CD4-positive, CD25-positive, alpha-beta regulatory T cell (primary cell): ENCODE measurements at regions not wholly inside any gene's neighbourhood (a gene's known extent, or its start where the extent isn't known, plus 50 kb on each side); places are given as distances from the start of the nearest gene placed in this dataset.

Experiments
- ATAC-seq, 2 donors: fragments of 150-1000 bp; cut with Tn5 transposase; one replicate each; pipeline ENCODE4 v1.10.0; 2021; ENCODE audit warnings: low read depth in 2 of 2, moderate number of reproducible peaks in 2 of 2, moderate library complexity in 1 of 2
- DNase-seq, 3 donors: peaks; one replicate each; pipeline versions ENCODE4 v3.0.0 to v3.0.0-alpha.2; 2012 to 2022; ENCODE audit warnings: mixed read lengths in 1 of 3
- H3K27ac ChIP-seq: one replicate; pipeline ENCODE4 v1.7.0; 2013; ENCODE audit warnings: mild to moderate bottlenecking, low read length; ENCODE audit not compliant: insufficient read depth, poor library complexity, severe bottlenecking
- H3K27me3 ChIP-seq: one replicate; pipeline ENCODE4 v1.7.0; 2013; ENCODE audit warnings: low read length; ENCODE audit not compliant: control insufficient read depth, insufficient read depth
- H3K36me3 ChIP-seq: one replicate; pipeline ENCODE4 v1.7.0; 2013; ENCODE audit warnings: mild to moderate bottlenecking, low read length, moderate library complexity; ENCODE audit not compliant: control insufficient read depth, insufficient read depth
- H3K4me1 ChIP-seq: 2 replicates; pipeline ENCODE4 v1.7.0; 2013; ENCODE audit warnings: mild to moderate bottlenecking, low read length; ENCODE audit not compliant: insufficient read depth, control insufficient read depth, poor library complexity, severe bottlenecking
- H3K4me3 ChIP-seq: one replicate; pipeline ENCODE4 v1.7.0; 2013; ENCODE audit warnings: low read depth, mild to moderate bottlenecking, low read length, moderate library complexity
- H3K9me3 ChIP-seq, 2 experiments: 1 replicate in 1 of 2; 2 replicates in 1 of 2; pipeline ENCODE4 v1.7.0; 2013; ENCODE audit warnings: low read length in 2 of 2, mild to moderate bottlenecking in 1 of 2, moderate library complexity in 1 of 2; ENCODE audit not compliant: control insufficient read depth in 2 of 2
- H3K27ac Mint-ChIP-seq, 3 donors: one replicate each; pipeline ENCODE4 v1.8.0; 2020 to 2022; ENCODE audit warnings: mild to moderate bottlenecking in 3 of 3, mixed read lengths in 3 of 3, moderate library complexity in 2 of 3
- H3K27me3 Mint-ChIP-seq: one replicate; pipeline ENCODE4 v1.8.0; 2022; ENCODE audit warnings: mild to moderate bottlenecking, mixed read lengths
- H3K36me3 Mint-ChIP-seq: one replicate; pipeline ENCODE4 v1.8.0; 2020; ENCODE audit warnings: mixed read lengths
- H3K4me1 Mint-ChIP-seq, 4 donors: one replicate each; pipeline ENCODE4 v1.8.0; 2020 to 2022; ENCODE audit warnings: mixed read lengths in 4 of 4, mild to moderate bottlenecking in 1 of 4
- H3K4me3 Mint-ChIP-seq, 4 donors: one replicate each; pipeline ENCODE4 v1.8.0; 2020 to 2022; ENCODE audit warnings: mild to moderate bottlenecking in 4 of 4, mixed read lengths in 4 of 4, moderate library complexity in 3 of 4
- H3K9me3 Mint-ChIP-seq, 7 donors: one replicate each; pipeline ENCODE4 v1.8.0; 2020 to 2022; ENCODE audit warnings: mixed read lengths in 7 of 7, mild to moderate bottlenecking in 3 of 7, moderate library complexity in 2 of 7

GRCh38 chr4:31390849-31391248 is 670.7 kb downstream of the PCDH7 start:
- Mint-ChIP-seq H3K9me3 (peaks cover 2 to 12% (median 6%) of the 10 kb centered on the region in 7 donors), H3K36me3 (no peaks in the 10 kb centered on the region), H3K27me3 (no peaks in the 10 kb centered on the region), H3K4me3 (no peak overlapping the region), H3K4me1 (no peaks in the 10 kb centered on the region), H3K27ac (no peak overlapping the region)
- no peaks in the 10 kb centered on the region for H3K36me3 ChIP-seq
- H3K4me3 ChIP-seq, result no peak overlapping the region
- no peaks in the 10 kb centered on the region for H3K27me3 ChIP-seq
- DNase-seq (no peak), ATAC-seq (no peak)
- no peaks in the 10 kb centered on the region for H3K9me3 ChIP-seq
- H3K4me1 ChIP-seq, result no peaks in the 10 kb centered on the region
- no peak overlapping the region for H3K27ac ChIP-seq

- Mint-ChIP-seq H3K27me3 (no peaks in the 10 kb centered on the region), H3K4me1 (no peaks in the 10 kb centered on the region), H3K27ac (no peak overlapping the region), H3K36me3 (no peaks in the 10 kb centered on the region), H3K9me3 (peaks cover 0 to 14% (median 6%) of the 10 kb centered on the region in 7 donors), H3K4me3 (no peak overlapping the region)
- Histone ChIP-seq H3K4me3 (no peak overlapping the region), H3K4me1 (no peaks in the 10 kb centered on the region), H3K36me3 (no peaks in the 10 kb centered on the region), H3K9me3 (no peaks in the 10 kb centered on the region), H3K27ac (no peak overlapping the region), H3K27me3 (no peaks in the 10 kb centered on the region)
- DNase-seq (no peak), ATAC-seq (no peak)
Observed at GRCh38 chr4:31391976-31392375, 671.8 kb downstream of the PCDH7 start.

GRCh38 chr4:31392923-31393322 is 672.8 kb downstream of the PCDH7 start:
- no peak overlapping the region for H3K27ac Mint-ChIP-seq
- Histone ChIP-seq H3K4me1 (no peaks in the 10 kb centered on the region), H3K36me3 (no peaks in the 10 kb centered on the region), H3K4me3 (no peak overlapping the region), H3K27ac (no peak overlapping the region), H3K9me3 (no peaks in the 10 kb centered on the region), H3K27me3 (no peaks in the 10 kb centered on the region)
- H3K4me1 Mint-ChIP-seq, result no peaks in the 10 kb centered on the region
- DNase-seq (no peak), ATAC-seq (no peak)
- H3K9me3 Mint-ChIP-seq, result peaks cover 0 to 18% (median 6%) of the 10 kb centered on the region in 7 donors
- no peaks in the 10 kb centered on the region for H3K27me3 Mint-ChIP-seq
- no peaks in the 10 kb centered on the region for H3K36me3 Mint-ChIP-seq
- no peak overlapping the region for H3K4me3 Mint-ChIP-seq

- H3K27me3 Mint-ChIP-seq, result no peaks in the 10 kb centered on the region
- DNase-seq (no peak), ATAC-seq (no peak)
- H3K27ac Mint-ChIP-seq, result no peak overlapping the region
- Histone ChIP-seq H3K27me3 (no peaks in the 10 kb centered on the region), H3K4me3 (no peak overlapping the region), H3K27ac (no peak overlapping the region), H3K36me3 (no peaks in the 10 kb centered on the region), H3K9me3 (peaks cover 0 to 3% of the 10 kb centered on the region in 2 experiments), H3K4me1 (no peaks in the 10 kb centered on the region)
- H3K9me3 Mint-ChIP-seq, result peaks cover 1 to 26% (median 7%) of the 10 kb centered on the region in 7 donors
- H3K4me1 Mint-ChIP-seq, result no peaks in the 10 kb centered on the region
- no peak overlapping the region for H3K4me3 Mint-ChIP-seq
- H3K36me3 Mint-ChIP-seq, result no peaks in the 10 kb centered on the region
Observed at GRCh38 chr4:31408121-31408520, 688.0 kb downstream of the PCDH7 start.

- Histone ChIP-seq H3K4me1 (no peaks in the 10 kb centered on the region), H3K4me3 (no peak overlapping the region), H3K27me3 (no peaks in the 10 kb centered on the region), H3K9me3 (no peaks in the 10 kb centered on the region), H3K36me3 (no peaks in the 10 kb centered on the region), H3K27ac (no peak overlapping the region)
- H3K27me3 Mint-ChIP-seq, result no peaks in the 10 kb centered on the region
- DNase-seq (no peak), ATAC-seq (no peak)
- no peaks in the 10 kb centered on the region for H3K36me3 Mint-ChIP-seq
- H3K4me1 Mint-ChIP-seq, result no peaks in the 10 kb centered on the region
- H3K27ac Mint-ChIP-seq, result no peak overlapping the region
- H3K4me3 Mint-ChIP-seq, result no peak overlapping the region
- H3K9me3 Mint-ChIP-seq, result peaks cover 3 to 18% (median 10%) of the 10 kb centered on the region in 7 donors
Observed at GRCh38 chr4:31411565-31411964, 691.4 kb downstream of the PCDH7 start.

- no peaks in the 10 kb centered on the region for H3K9me3 ChIP-seq
Observed at GRCh38 chr4:31415629-31416028, 695.5 kb downstream of the PCDH7 start.

GRCh38 chr4:31416498-31416897 is 696.3 kb downstream of the PCDH7 start:
- peaks cover 5 to 13% (median 8%) of the 10 kb centered on the region in 7 donors for H3K9me3 Mint-ChIP-seq
- H3K36me3 Mint-ChIP-seq, result no peaks in the 10 kb centered on the region
- no peak for DNase-seq
- Histone ChIP-seq H3K36me3 (no peaks in the 10 kb centered on the region), H3K4me3 (no peak overlapping the region), H3K9me3 (no peaks in the 10 kb centered on the region), H3K27me3 (no peaks in the 10 kb centered on the region), H3K27ac (no peak overlapping the region), H3K4me1 (no peaks in the 10 kb centered on the region)
- no peak for ATAC-seq
- H3K4me1 Mint-ChIP-seq, result no peaks in the 10 kb centered on the region
- H3K27ac Mint-ChIP-seq, result no peak overlapping the region
- H3K4me3 Mint-ChIP-seq, result no peak overlapping the region
- no peaks in the 10 kb centered on the region for H3K27me3 Mint-ChIP-seq

More at GRCh38 chr4:31415629-31416028, 695.5 kb downstream of the PCDH7 start:
- no peak overlapping the region for H3K4me3 Mint-ChIP-seq
- no peaks in the 10 kb centered on the region for H3K27me3 Mint-ChIP-seq
- no peaks in the 10 kb centered on the region for H3K36me3 Mint-ChIP-seq
- Histone ChIP-seq H3K4me1 (no peaks in the 10 kb centered on the region), H3K27me3 (no peaks in the 10 kb centered on the region), H3K36me3 (no peaks in the 10 kb centered on the region), H3K27ac (no peak overlapping the region), H3K4me3 (no peak overlapping the region)
- H3K4me1 Mint-ChIP-seq, result no peaks in the 10 kb centered on the region
- ATAC-seq, result no peak
- no peak for DNase-seq
- peaks cover 5 to 15% (median 8%) of the 10 kb centered on the region in 7 donors for H3K9me3 Mint-ChIP-seq
- H3K27ac Mint-ChIP-seq, result no peak overlapping the region

GRCh38 chr4:31417040-31417439 is 696.9 kb downstream of the PCDH7 start:
- H3K4me3 Mint-ChIP-seq, result no peak overlapping the region
- H3K27ac Mint-ChIP-seq, result no peak overlapping the region
- no peaks in the 10 kb centered on the region for H3K27me3 Mint-ChIP-seq

More at GRCh38 chr4:31417040-31417439, 696.9 kb downstream of the PCDH7 start:
- Mint-ChIP-seq H3K4me1 (no peaks in the 10 kb centered on the region), H3K9me3 (peaks cover 5 to 13% (median 7%) of the 10 kb centered on the region in 7 donors), H3K36me3 (no peaks in the 10 kb centered on the region)
- no peak for DNase-seq
- no peak overlapping the region for H3K27ac ChIP-seq
- ATAC-seq, result no peak
- no peaks in the 10 kb centered on the region for H3K27me3 ChIP-seq
- H3K4me3 ChIP-seq, result no peak overlapping the region
- no peaks in the 10 kb centered on the region for H3K36me3 ChIP-seq
- H3K4me1 ChIP-seq, result no peaks in the 10 kb centered on the region
- no peaks in the 10 kb centered on the region for H3K9me3 ChIP-seq
